OCI-LY7 (cell line): ENCODE measurements at regions not wholly inside any gene's neighbourhood (a gene's known extent, or its start where the extent isn't known, plus 50 kb on each side); places are given as distances from the start of the nearest gene placed in this dataset.

ENCODE experiments used
- BruUV-seq: library from RNA; stranded (reverse); fragments of 400-500 nt; replicated peaks from 2 replicates; lab custom pipeline; 2021; lab: Mats Ljungman, UMichigan
- CTCF ChIA-PET: fragments of 300-600 bp; sonication (Branson Sonifier 250); formaldehyde crosslinking; loops from one replicate; lab custom pipeline; 2022; ENCODE audit warnings: antibody characterized with exemption; ENCODE audit not compliant: unreplicated experiment; lab: Charles Lee
- POLR2A ChIA-PET: fragments of 300-600 bp; sonication (Branson Sonifier 250); formaldehyde crosslinking; loops from one replicate; lab custom pipeline; 2022; ENCODE audit warnings: antibody characterized with exemption; lab: Charles Lee
- DNase-seq: peaks from one replicate; pipeline ENCODE4 v3.0.0-alpha.2; 2015; ENCODE audit warnings: low spot score
- H2AFZ ChIP-seq: fragments of 200-600 bp; sonication (generic), shearing (Covaris generic); 2 replicates; pipeline ENCODE4 v1.6.1; 2014; ENCODE audit warnings: mild to moderate bottlenecking, antibody characterized with exemption, low read length, moderate library complexity
- H3K27ac ChIP-seq: fragments of 200-600 bp; sonication (generic); 2 replicates; pipeline ENCODE4 v1.5.1; 2014; ENCODE audit warnings: mixed run types, low read depth, mild to moderate bottlenecking, moderate library complexity, low read length, inconsistent platforms; ENCODE audit not compliant: poor library complexity, severe bottlenecking
- H3K36me3 ChIP-seq: fragments of 200-600 bp; sonication (generic); 2 replicates; pipeline ENCODE4 v1.6.1; 2014; ENCODE audit warnings: mild to moderate bottlenecking, antibody characterized with exemption, low read length, moderate library complexity, mixed read lengths; ENCODE audit not compliant: insufficient read depth
- H3K4me1 ChIP-seq: fragments of 200-600 bp; sonication (generic); 2 replicates; pipeline ENCODE4 v1.5.1; 2014; ENCODE audit warnings: mild to moderate bottlenecking, low read length; ENCODE audit not compliant: insufficient read depth, poor library complexity, severe bottlenecking
- H3K4me2 ChIP-seq: fragments of 200-600 bp; sonication (generic); 2 replicates; pipeline ENCODE4 v1.6.1; 2014; ENCODE audit warnings: mild to moderate bottlenecking, low read length
- H3K4me3 ChIP-seq: fragments of 200-600 bp; sonication (generic); 2 replicates; pipeline ENCODE4 v1.5.1; 2014; ENCODE audit warnings: mild to moderate bottlenecking, low read depth, low read length; ENCODE audit not compliant: poor library complexity, severe bottlenecking
- H3K79me2 ChIP-seq: fragments of 200-600 bp; sonication (generic); 2 replicates; pipeline ENCODE4 v1.6.1; 2016; ENCODE audit warnings: low read depth, mild to moderate bottlenecking, low read length, moderate library complexity, mixed read lengths; ENCODE audit not compliant: insufficient read depth
- H3K9me2 ChIP-seq: fragments of 200-600 bp; sonication (generic); 2 replicates; pipeline ENCODE4 v1.6.1; 2016; ENCODE audit warnings: mild to moderate bottlenecking, low read length, mixed read lengths; ENCODE audit not compliant: insufficient read depth
- H3K9me3 ChIP-seq: fragments of 200-600 bp; sonication (generic); 2 replicates; pipeline ENCODE4 v1.6.1; 2014; ENCODE audit warnings: mild to moderate bottlenecking, mixed run types, low read length, mixed read lengths
- H4K20me1 ChIP-seq: fragments of 200-600 bp; sonication (generic); 2 replicates; pipeline ENCODE4 v1.6.1; 2014; ENCODE audit warnings: mild to moderate bottlenecking, antibody characterized with exemption, low read length, moderate library complexity, mixed read lengths; ENCODE audit not compliant: insufficient read depth
- CTCF ChIP-seq: fragments of 200-600 bp; sonication (generic); conservative IDR thresholded peaks from 2 replicates; pipeline ENCODE4 v1.5.1; 2014; ENCODE audit warnings: mild to moderate bottlenecking, antibody characterized with exemption, low read length, moderate library complexity, mixed read lengths
- EZH2phosphoT487 ChIP-seq: fragments of 200-600 bp; sonication (generic); IDR thresholded peaks from 2 replicates; pipeline ENCODE4 v1.6.1; 2018; ENCODE audit warnings: low read depth, borderline replicate concordance, mild to moderate bottlenecking, mixed run types, antibody characterized with exemption, low read length, moderate library complexity, mixed read lengths
- intact Hi-C: fragments of 100-400 bp; cut with micrococcal nuclease; formaldehyde crosslinking; loops from one replicate; pipeline ENCODE4 v1.10.0; 2022; ENCODE audit not compliant: unreplicated experiment

- no peaks in the 10 kb centered on the region for H4K20me1 ChIP-seq
- ChIA-PET CTCF (interaction anchor here (0.7 kb wide), 1 partner anchor 416 kb away, joined by 3 read pairs; no protein-coding TSS in a partner anchor), POLR2A (interaction anchor here (1.5 kb wide), 1 partner anchor 9 kb away, joined by 4 read pairs; no protein-coding TSS in a partner anchor)
- H3K79me2 ChIP-seq: no peaks in the 10 kb centered on the region
- no peaks in the 10 kb centered on the region for H3K36me3 ChIP-seq
- intact Hi-C loops: loop anchor here (1.0 to 2.0 kb wide), 3 partner anchors 186 to 242 kb away; partner anchors contain the start of gene TNRC6C
- peak; percentile 73 for DNase-seq
- no TSS peak for BruUV-seq
- peak; percentile 97 for TF ChIP-seq CTCF
- TF ChIP-seq EZH2phosphoT487: no peak
- no peak overlapping the region for H3K4me3 ChIP-seq
- H2AFZ ChIP-seq: no peak overlapping the region
- no peaks in the 10 kb centered on the region for H3K4me1 ChIP-seq
- no peak overlapping the region for H3K27ac ChIP-seq
- no peak overlapping the region for H3K4me2 ChIP-seq
- no peaks in the 10 kb centered on the region for H3K9me3 ChIP-seq
- no peaks in the 10 kb centered on the region for H3K9me2 ChIP-seq
Observed at GRCh38 chr17:77772461-77772897, 186.0 kb upstream of the TNRC6C start.

- POLR2A ChIA-PET: no interaction called here
- no peak overlapping the region for H3K27ac ChIP-seq
- no peak overlapping the region for H3K4me3 ChIP-seq
- intact Hi-C loops: loop anchor here (1.0 to 2.0 kb wide), 3 partner anchors 185 to 241 kb away; partner anchors contain the start of gene TNRC6C
- H3K4me2 ChIP-seq: no peak overlapping the region
- no peak for TF ChIP-seq CTCF
- no peak for DNase-seq
- no peaks in the 10 kb centered on the region for H4K20me1 ChIP-seq
- H3K9me2 ChIP-seq: no peaks in the 10 kb centered on the region
- H3K4me1 ChIP-seq: no peaks in the 10 kb centered on the region
- H3K79me2 ChIP-seq: no peaks in the 10 kb centered on the region
- H3K36me3 ChIP-seq: no peaks in the 10 kb centered on the region
- no peaks in the 10 kb centered on the region for H3K9me3 ChIP-seq
- no peak overlapping the region for H2AFZ ChIP-seq
- no TSS peak for BruUV-seq
- CTCF ChIA-PET: interaction anchor here (0.7 to 1.1 kb wide), 2 partner anchors 241 to 416 kb away, joined by 3 read pairs; no protein-coding TSS in a partner anchor
Observed at GRCh38 chr17:77772899-77773358, 185.6 kb upstream of the TNRC6C start.

GRCh38 chr17:77774182-77774581, 184.3 kb upstream of the TNRC6C start:
- no peak overlapping the region for H2AFZ ChIP-seq
- no peaks in the 10 kb centered on the region for H3K4me1 ChIP-seq
- no peaks in the 10 kb centered on the region for H3K36me3 ChIP-seq
- CTCF ChIA-PET: interaction anchor here (1.1 kb wide), 1 partner anchor 239 kb away, joined by 3 read pairs; no protein-coding TSS in a partner anchor
- no peak overlapping the region for H3K4me2 ChIP-seq
- intact Hi-C loops: no loop called here
- POLR2A ChIA-PET: no interaction called here
- H3K9me3 ChIP-seq: no peaks in the 10 kb centered on the region
- H4K20me1 ChIP-seq: no peaks in the 10 kb centered on the region
- H3K9me2 ChIP-seq: no peaks in the 10 kb centered on the region
- TF ChIP-seq CTCF (no peak), EZH2phosphoT487 (no peak)
- no peak overlapping the region for H3K4me3 ChIP-seq
- no peak for DNase-seq
- H3K27ac ChIP-seq: no peak overlapping the region
- no peaks in the 10 kb centered on the region for H3K79me2 ChIP-seq
- no TSS peak for BruUV-seq
